Retinal pigment epithelial cell (primary cell): ENCODE measurements at regions not wholly inside any gene's neighbourhood (a gene's known extent, or its start where the extent isn't known, plus 50 kb on each side); places are given as distances from the start of the nearest gene placed in this dataset.
"Not testable (repeated sequence)": the region's sequence is repeated elsewhere in the genome, so short reads cannot be mapped to it uniquely, and the experiment has no call there.

Experiments
- DNase-seq: peaks from one replicate; pipeline ENCODE4 v3.0.0-alpha.2; 2010; ENCODE audit warnings: low read depth
- H3K4me3 ChIP-seq: 2 replicates; pipeline ENCODE4 v1.5.1; 2011; ENCODE audit warnings: mild to moderate bottlenecking, low read length, control low read depth, moderate library complexity
- CTCF ChIP-seq: conservative IDR thresholded peaks from 2 replicates; pipeline ENCODE4 v1.5.1; 2011; ENCODE audit warnings: low read depth, low read length, control low read depth, inconsistent platforms

GRCh38 chr6:1162367-1163275, 149.3 kb upstream of the FOXQ1 start:
- no peak for DNase-seq
- H3K4me3 ChIP-seq: no peak overlapping the region
- TF ChIP-seq CTCF: no peak

GRCh38 chr6:1156411-1156810, 155.5 kb upstream of the FOXQ1 start:
- not testable (repeated sequence) for H3K4me3 ChIP-seq, DNase-seq

GRCh38 chr6:1153696-1154245, 158.1 kb upstream of the FOXQ1 start:
- no peak for DNase-seq
- TF ChIP-seq CTCF: no peak
- no peak overlapping the region for H3K4me3 ChIP-seq

- DNase-seq: no peak
- H3K4me3 ChIP-seq: no peak overlapping the region
- no peak for TF ChIP-seq CTCF
Measured at GRCh38 chr6:1146500-1146899, 165.4 kb upstream of the FOXQ1 start.

- TF ChIP-seq CTCF: no peak
- no peak overlapping the region for H3K4me3 ChIP-seq
- no peak for DNase-seq
Measured at GRCh38 chr6:1145768-1146218, 166.1 kb upstream of the FOXQ1 start.

GRCh38 chr6:1144842-1145767, 166.8 kb upstream of the FOXQ1 start:
- TF ChIP-seq CTCF: no peak
- DNase-seq: no peak
- H3K4me3 ChIP-seq: no peak overlapping the region

- no peak for DNase-seq
- TF ChIP-seq CTCF: no peak
- no peak overlapping the region for H3K4me3 ChIP-seq
Measured at GRCh38 chr6:1143655-1144054, 168.2 kb upstream of the FOXQ1 start.
